GM04504 (cell line): ENCODE measurements at regions not wholly inside any gene's neighbourhood (a gene's known extent, or its start where the extent isn't known, plus 50 kb on each side); places are given as distances from the start of the nearest gene placed in this dataset.
"Not testable (repeated sequence)": the region's sequence is repeated elsewhere in the genome, so short reads cannot be mapped to it uniquely, and the experiment has no call there.

ENCODE experiments used
- DNase-seq: peaks from one replicate; pipeline ENCODE4 v3.0.0-alpha.2; 2012; ENCODE audit warnings: low read depth

- no peak for DNase-seq
These were observed 70.5 kb upstream of the DHX40 start for GRCh38 chr17:59494757-59495368.

GRCh38 chr17:59496178-59496577 lies 69.2 kb upstream of the DHX40 start:
- DNase-seq = no peak

DNA sequence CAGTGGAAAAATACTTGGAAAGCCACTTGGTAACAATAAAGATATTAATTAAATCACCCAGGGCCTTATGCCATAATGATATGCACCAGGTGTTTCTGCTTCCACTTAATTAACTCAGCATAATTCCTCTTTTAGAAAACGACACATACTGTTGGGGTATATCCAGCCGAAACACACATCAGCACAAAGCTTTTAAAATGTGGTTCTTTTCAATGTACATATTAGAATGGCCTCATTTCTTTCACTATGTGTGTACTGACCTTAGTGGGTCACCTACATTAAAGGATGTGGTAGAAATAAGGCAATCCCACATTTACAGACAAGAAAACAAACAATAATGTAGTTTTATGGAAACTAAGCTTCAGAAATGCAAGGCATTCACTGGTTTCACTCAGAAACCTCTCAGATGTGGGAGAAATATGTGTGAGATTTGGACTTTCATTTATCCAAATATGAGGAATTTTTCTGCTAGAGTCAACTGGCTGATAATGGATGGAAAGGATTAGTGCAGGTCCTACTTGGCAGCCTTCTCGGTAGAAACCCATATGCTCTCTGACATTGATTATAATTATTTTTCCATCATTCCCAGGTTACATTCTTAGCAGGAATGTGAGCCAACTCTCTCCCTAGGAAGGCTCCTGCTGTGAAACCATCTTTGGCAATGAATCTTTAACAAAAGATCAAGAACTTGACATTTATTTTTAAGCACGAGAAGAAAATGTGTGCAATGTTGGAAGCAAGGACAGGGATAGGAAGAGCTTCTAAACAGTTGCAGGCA lies 66.7 kb upstream of the DHX40 start:
- DNase-seq = peak; percentile 4

DNA sequence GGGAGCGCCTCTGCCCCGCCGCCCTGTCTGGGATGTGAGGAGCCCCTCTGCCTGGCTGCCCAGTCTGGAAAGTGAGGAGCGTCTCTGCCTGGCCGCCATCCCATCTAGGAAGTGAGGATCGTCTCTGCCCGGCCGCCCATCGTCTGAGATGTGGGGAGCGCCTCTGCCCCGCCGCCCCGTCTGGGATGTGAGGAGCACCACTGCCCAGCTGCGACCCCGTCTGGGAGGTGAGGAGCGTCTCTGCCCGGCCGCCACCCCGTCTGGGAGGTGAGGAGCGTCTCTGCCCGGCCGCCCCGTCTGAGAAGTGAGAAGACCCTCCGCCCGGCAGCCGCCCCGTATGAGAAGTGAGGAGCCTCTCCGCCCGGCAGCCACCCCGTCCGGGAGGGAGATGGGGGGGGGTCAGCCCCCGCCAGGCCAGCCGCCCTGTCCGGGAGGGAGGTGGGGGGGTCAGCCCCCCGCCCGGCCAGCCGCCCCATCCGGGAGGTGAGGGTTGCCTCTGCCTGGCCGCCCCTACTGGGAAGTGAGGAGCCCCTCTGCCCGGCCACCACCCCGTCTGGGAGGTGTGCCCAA lies 65.2 kb upstream of the DHX40 start:
- DNase-seq = not testable (repeated sequence)

DNA sequence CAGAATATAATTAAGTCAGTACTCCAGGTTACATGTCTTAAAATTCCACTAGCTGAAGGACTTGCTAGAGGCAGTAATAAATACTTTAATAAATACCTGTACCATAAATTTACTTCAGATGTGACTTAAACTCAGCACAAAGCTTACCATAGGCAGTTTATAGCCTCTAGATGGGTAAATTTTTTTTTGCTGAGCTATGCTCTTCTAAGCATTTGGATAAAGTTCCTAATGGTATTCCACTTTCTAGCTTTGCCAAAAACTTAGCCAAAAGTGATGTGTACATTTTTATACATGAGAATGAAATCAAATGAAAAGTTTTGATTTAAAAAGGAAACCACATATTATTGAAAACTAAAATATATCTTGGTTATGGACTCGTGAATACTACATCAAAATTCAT lies 63.7 kb upstream of the DHX40 start:
- no peak for DNase-seq

DNA sequence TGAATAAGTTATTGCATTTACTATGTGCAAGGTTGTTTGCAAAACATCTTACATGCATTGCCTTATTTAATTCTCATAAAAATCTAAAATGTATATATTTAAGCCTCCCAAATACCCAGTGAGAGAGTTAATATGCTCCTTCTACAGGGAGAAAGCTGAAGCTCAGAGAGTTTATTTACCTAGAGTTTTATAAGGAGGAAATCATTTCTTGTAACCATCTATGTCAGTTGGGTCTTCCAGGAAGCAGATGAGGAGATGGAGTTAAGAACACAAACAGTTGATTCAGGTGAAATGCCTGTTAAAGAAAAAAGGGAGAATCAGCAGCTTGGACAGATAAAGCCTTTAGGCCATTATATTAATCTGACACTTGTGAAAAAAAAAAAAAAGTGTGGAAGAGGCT lies 62.6 kb upstream of the DHX40 start:
- no peak for DNase-seq

GRCh38 chr17:59503500-59503899 lies 61.9 kb upstream of the DHX40 start:
- DNase-seq = no peak

DNA sequence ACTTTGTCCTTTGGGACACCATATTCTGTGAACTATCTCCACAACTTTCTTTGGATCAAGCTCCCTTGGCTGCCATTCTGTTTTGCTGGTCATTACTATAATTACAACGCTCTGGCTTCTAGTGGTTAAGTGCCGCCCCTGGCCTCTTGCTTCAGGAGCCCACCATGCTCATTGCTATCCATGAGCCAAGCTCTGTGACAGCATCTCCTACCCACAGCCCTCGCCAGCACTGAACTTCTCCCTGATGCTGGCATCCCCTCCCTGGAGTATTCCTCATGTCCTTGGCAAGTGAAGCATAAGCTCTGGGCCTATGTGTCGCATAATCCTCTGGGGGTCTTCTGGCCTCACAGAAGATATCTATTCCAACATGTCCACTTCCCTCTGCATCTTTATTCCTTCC lies 60.6 kb upstream of the DHX40 start:
- DNase-seq = no peak

- peak; percentile 11 for DNase-seq
These were observed 59.7 kb upstream of the DHX40 start for GRCh38 chr17:59505610-59506276.

- peak; percentile 41 for DNase-seq
These were observed 58.3 kb upstream of the DHX40 start for GRCh38 chr17:59506894-59507726.

GRCh38 chr17:59508999-59509625 lies 56.3 kb upstream of the DHX40 start:
- no peak for DNase-seq

DNA sequence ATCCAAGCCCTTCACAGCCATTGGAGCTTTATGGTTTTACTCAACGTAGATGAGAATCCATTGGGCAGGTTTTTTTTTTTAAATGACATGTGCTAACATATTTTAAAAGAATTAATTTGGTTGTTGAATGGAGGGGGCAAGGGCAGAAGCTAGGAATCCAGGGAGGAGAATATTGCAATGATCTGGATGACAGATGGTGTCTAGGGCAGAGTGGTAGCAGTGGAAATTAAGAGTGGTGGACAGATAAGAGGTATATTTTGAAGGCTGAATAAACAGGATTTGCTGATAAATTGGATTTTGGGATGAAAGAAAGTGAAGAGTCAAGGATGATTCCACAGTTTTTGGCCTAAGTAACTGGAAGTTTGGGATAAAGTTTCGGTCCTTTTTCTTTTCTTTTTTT lies 54.8 kb upstream of the DHX40 start:
- DNase-seq = no peak

GRCh38 chr17:59511726-59512125 lies 53.7 kb upstream of the DHX40 start:
- DNase-seq = no peak

- DNase-seq = no peak
These were observed 52.5 kb upstream of the DHX40 start for GRCh38 chr17:59512844-59513385.

GRCh38 chr17:59513934-59514841 lies 51.2 kb upstream of the DHX40 start:
- DNase-seq = no peak
